Islet precursor cell (in vitro differentiated cells): ENCODE measurements at regions not wholly inside any gene's neighbourhood (a gene's known extent, or its start where the extent isn't known, plus 50 kb on each side); places are given as distances from the start of the nearest gene placed in this dataset.
A peak's percentile ranks its signal among the peaks of the same experiment; 100 is the strongest.
"Not testable (repeated sequence)": the region's sequence is repeated elsewhere in the genome, so short reads cannot be mapped to it uniquely, and the experiment has no call there.

ENCODE experiments used
- DNase-seq: peaks from one replicate; pipeline ENCODE4 v3.0.0-alpha.2; 2018

- DNase-seq: no peak
Observed at GRCh38 chr7:19623676-19624075, 85.2 kb downstream of the POLR1F start.

DNA sequence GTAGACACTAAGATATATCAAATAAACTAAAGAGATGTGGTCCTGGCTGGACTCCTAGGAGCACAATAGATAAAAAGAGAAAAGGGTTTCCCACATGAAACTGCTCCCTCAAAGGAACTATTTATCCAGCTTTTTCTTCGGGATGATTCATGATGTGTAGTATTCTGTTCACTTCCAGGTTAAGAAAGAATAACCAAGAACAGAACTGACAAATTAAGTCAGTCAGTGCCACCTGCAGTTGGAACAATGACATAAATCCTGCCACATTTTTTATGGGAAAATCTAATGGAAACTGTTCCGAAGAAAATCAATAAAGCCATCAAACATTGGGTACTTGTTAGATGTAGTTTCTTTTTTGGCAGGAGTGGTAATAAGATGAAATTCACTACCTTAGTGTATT lies 87.1 kb downstream of the POLR1F start:
- DNase-seq: no peak

DNA sequence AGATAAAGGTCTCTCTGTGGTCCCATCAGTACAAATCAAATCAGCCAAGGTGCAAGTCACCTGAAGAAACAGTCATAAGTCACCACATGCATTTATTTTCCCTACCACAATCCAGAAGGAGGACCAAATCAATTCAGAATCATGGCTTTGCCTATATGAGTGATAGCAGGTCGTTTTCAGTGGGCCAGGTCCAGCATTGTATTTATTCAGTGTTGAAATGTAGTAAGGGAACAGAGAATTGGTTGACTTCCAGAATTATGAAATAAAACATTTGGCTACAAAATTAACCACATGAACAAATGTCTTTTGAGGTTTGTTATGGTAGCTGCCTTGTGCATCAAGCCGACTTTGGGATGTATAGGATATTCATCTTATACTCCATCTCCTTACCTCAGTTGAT lies 88.4 kb downstream of the POLR1F start:
- DNase-seq: no peak

GRCh38 chr7:19619122-19619521 lies 89.7 kb downstream of the POLR1F start:
- no peak for DNase-seq

DNA sequence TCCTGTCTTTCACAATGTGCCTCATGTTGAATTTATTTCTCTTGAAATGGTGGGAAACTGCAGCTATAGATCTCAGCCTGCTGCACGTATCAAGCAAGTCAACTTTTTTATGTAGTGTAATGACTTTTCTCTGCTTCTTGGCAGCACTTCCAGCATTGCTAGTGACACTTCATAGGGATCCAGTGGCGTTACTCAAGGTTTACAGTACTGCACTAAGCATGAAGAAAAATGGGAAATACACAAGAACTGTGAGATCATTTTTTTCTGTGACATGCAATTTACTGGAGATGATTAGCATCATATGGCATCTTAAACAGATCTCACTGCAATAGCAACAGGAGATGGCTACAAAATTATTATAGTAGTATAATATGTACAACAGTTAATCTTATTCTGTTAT lies 90.9 kb downstream of the POLR1F start:
- no peak for DNase-seq

GRCh38 chr7:19610194-19610943 lies 98.5 kb downstream of the POLR1F start:
- DNase-seq: no peak

DNA sequence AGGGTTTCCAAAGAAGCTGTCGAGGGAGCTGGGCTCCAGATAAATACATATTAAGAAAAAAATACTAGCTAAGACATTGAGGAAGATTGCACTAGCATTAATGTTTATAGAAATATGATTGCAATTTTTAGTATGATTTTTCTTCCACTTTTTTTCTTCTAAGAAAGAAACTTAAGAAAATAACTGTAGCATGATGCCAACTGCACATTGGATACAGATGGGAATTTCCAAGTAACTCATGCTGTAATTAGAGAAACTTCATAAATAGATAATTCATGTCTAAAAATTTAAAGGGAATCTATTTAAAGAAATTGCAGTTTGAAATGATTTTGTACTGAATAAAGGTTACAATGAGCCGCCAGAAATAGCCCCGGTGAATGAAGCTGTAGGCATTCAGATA lies 119.4 kb downstream of the POLR1F start:
- no peak for DNase-seq

DNA sequence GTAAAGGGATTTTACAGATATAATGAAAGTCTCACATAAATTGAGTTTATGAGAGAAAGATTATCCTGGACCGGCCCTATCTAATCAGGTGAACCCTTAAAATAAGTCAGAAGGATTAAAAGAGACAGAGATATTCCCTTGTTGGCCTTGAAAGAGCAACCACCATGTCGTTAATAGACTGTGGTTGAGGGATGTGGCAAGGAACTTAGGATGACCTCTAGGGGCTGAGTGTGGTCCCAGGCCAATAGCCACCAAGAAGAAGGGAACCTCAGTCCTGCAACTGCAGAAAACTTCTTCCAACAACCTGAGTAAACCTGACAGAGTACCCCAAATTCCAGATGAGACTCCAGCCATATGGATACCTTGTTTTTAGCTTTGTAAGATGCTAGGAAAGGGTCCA lies 121.5 kb downstream of the POLR1F start:
- DNase-seq: no peak

- no peak for DNase-seq
Observed at GRCh38 chr7:19585761-19586160, 123.1 kb downstream of the POLR1F start.

DNA sequence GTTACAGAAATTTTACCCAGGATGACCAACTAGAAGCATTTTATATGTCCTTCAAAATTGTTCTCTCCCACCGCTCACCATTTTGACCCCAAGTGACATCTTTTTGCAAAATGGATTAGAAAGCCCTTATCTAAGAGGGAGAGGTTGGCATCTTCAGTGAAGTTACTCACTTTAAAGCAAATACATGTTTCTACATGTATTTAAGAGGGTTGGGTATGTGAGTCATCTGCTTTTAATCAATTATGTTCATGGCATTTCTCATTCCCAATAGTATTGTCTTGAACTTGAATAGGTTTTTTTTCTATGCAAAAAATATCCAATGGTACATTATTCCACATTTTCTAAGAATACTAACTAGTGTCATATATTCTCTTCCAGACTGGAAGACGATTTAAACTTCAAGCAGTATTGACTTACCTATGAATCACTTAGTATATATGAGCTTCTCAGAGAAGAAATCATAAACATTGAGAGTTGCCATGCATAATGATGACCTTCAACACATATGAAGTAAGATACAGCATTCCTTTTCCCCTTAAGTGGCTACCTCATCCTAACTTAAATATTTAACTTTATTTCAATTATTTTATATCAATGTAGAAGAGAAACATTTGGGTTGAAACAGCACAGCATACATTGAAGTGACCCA lies 132.8 kb downstream of the POLR1F start:
- no peak for DNase-seq

GRCh38 chr7:19574131-19574530 lies 134.7 kb downstream of the POLR1F start:
- no peak for DNase-seq

DNA sequence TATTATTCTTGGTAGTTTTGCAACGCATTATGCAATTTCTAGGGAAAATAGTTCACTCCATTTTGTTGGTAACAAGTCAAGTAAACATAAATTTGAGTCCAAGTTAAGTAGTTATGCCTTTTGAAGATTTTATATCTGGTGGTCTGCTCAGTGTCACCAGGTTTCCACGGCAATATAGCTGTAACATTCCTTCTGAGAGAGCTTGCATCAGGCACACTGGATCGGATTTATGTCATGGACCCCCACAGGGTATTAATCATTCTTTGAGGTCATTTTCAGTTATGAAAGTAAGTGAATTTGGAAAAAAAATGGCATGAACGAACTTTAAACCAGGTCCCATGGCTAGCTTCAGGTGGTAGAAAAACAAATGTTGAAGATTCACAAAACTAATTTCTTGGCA lies 136.3 kb downstream of the POLR1F start:
- no peak for DNase-seq

GRCh38 chr7:19567011-19567410 lies 141.8 kb downstream of the POLR1F start:
- no peak for DNase-seq

GRCh38 chr7:19565602-19566001 lies 143.2 kb downstream of the POLR1F start:
- no peak for DNase-seq

- no peak for DNase-seq
Observed at GRCh38 chr7:19561121-19561805, 147.6 kb downstream of the POLR1F start.

DNA sequence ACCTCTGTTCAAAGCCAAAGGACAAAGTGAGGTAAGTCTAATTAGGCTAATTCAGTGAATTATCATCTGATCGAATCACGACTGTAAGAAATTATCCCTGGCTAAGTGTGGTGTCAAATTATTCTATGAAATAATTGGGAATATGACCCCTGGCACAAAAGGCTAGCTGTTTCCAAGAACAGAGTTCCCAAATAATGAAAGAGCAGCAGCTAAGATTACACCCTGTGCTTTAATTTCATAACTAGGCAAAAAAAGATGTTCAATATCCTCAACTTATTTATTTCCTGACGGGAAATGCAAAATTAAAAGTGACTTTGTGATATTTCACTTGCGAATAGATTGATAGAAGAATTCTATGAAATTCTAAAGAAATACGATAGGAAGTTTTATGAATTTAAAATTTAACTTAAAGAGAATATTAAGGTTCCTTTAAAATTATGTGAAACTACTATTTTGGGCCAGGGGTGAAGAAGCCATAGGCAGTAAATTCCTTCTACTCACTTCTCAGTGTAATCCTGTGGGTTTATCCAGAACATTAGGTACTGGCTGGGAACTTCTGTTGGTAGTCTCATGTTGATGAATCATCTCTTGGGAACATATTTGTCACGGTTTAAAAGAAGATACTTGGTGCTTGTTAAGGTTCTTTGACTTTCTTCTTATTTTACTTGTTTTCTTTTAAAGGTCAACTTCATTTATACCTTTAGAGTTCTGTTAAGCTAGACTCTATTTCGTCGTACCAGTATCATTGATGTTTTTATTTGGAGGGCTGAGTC lies 148.5 kb downstream of the POLR1F start:
- DNase-seq: no peak

- no peak for DNase-seq
Observed at GRCh38 chr7:19558527-19558926, 150.3 kb downstream of the POLR1F start.

- DNase-seq: no peak
Observed at GRCh38 chr7:19557726-19558465, 150.9 kb downstream of the POLR1F start.

DNA sequence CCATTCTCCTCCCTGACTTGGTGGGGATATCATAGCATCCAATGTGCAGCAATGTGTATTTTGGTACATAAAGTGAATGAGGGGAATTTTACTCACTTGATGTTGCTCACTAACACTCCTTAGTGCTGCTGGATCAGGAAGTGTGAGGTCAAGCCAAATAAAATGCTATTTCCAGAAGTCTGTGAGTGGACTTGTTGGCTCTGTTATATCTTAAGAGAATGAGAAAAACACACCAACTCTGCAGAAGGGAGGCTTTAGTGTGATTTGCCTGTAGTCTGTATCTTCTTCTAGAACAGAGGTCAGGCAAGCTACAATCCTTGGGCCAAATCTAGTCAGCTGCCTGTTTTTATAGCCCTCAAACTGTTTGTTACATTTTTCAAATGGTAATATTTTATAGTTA lies 154.3 kb downstream of the POLR1F start:
- no peak for DNase-seq

GRCh38 chr7:19552576-19552975 lies 156.3 kb downstream of the POLR1F start:
- no peak for DNase-seq

GRCh38 chr7:19549246-19549645 lies 159.6 kb downstream of the POLR1F start:
- not testable (repeated sequence) for DNase-seq

DNA sequence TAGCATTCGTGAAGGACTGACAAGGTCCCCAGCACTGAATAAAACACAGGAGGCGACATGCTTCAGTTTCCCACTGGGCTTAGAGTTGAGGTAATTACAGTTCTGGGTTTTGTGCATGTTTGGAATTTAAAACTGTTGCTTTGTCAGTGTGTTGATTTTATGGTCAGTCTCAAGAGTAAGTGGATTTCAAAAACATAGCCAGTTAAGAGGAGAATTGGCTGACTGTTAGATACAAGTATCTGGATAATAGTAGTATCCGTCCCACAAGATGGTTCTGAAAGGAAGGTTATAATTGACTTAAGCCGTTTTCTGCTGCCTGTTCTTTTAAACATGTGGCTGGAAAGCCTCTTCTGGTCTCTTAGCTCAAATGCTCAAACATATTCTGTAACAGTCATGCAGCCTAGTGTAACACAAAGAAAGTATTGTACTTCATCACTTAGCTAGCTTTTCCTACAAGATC lies 170.9 kb downstream of the POLR1F start:
- peak; percentile 58 for DNase-seq

- no peak for DNase-seq
Observed at GRCh38 chr7:19533266-19533665, 175.6 kb downstream of the POLR1F start.
